Gastrocnemius medialis (tissue), 4 donors: ENCODE measurements at regions not wholly inside any gene's neighbourhood (a gene's known extent, or its start where the extent isn't known, plus 50 kb on each side); places are given as distances from the start of the nearest gene placed in this dataset.

Source experiments
- CTCF ChIP-seq, 5 experiments: fragments of 450-650 bp in 3 of 5; fragments of 200-600 bp in 2 of 5; sonication (generic) in 2 of 5; IDR thresholded peaks in 4 of 5; conservative IDR thresholded peaks in 1 of 5; 1 replicate in 4 of 5; 2 replicates in 1 of 5; pipeline ENCODE4 v1.5.1; 2016 to 2019; ENCODE audit warnings: antibody characterized with exemption in 5 of 5, mild to moderate bottlenecking in 3 of 5, moderate library complexity in 3 of 5
- POLR2A ChIP-seq, 2 donors: fragments of 450-650 bp; IDR thresholded peaks; one replicate each; pipeline ENCODE4 v1.6.1; 2017; ENCODE audit warnings: antibody characterized with exemption in 2 of 2, mild to moderate bottlenecking in 2 of 2, moderate library complexity in 2 of 2

DNA sequence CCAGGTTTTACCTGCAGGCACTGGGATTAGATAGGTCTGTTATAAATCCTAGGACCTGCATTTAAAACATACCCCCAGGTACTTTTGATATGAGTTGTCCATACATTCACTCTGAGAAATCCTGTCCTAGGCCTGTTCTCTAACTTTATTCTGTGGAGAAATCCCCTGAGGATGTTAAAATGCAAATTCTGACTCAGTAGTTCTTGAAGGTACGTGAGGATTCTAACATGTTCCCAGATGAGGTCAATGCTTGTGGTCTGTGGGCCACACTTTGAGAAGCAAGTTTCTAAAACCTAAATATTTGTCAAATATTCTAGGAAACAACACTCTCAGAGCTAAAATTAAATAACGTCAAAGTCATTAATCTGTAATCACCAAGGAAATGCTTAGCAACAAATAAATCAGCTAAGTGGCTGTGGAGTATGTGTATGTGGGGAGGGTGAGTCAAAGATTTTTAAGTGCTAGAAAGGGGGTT lies 101.3 kb upstream of the MAGEB16 start:
- no peak for TF ChIP-seq CTCF (IDR thresholded peaks at IDR 0.05 in 4 of 5, conservative IDR thresholded peaks at IDR 0.05 in 1 of 5)
- TF ChIP-seq POLR2A (IDR thresholded peaks at IDR 0.05), result no peak
